Caco-2 (cell line): ENCODE measurements at regions not wholly inside any gene's neighbourhood (a gene's known extent, or its start where the extent isn't known, plus 50 kb on each side); places are given as distances from the start of the nearest gene placed in this dataset.

Experiments used
- BruUV-seq: library from RNA; stranded (reverse); fragments of 400-500 nt; replicated peaks from 2 replicates; lab custom pipeline; 2021; lab: Mats Ljungman, UMichigan
- CTCF ChIA-PET: fragments of 300-600 bp; sonication (Branson Sonifier 250); formaldehyde crosslinking; loops from one replicate; lab custom pipeline; 2022; ENCODE audit warnings: antibody characterized with exemption; lab: Charles Lee
- POLR2A ChIA-PET: fragments of 300-600 bp; sonication (Branson Sonifier 250); formaldehyde crosslinking; loops from one replicate; lab custom pipeline; 2022; ENCODE audit warnings: antibody characterized with exemption; lab: Charles Lee
- DNase-seq, 2 experiments: peaks; one replicate each; pipeline versions ENCODE4 v3.0.0 to v3.0.0-alpha.2; 2020 to 2022
- H3K27me3 ChIP-seq: replicated peaks from 2 replicates; pipeline ENCODE4 v1.6.0; 2011; ENCODE audit warnings: low read length; ENCODE audit not compliant: control insufficient read depth, insufficient read depth
- H3K36me3 ChIP-seq: 2 replicates; pipeline ENCODE4 v1.5.1; 2011; ENCODE audit warnings: low read length; ENCODE audit not compliant: control insufficient read depth, insufficient read depth
- H3K4me1 ChIP-seq: fragments of 250-450 bp; sonication (Bioruptor Pico); 2 replicates; pipeline ENCODE4 v1.5.1; 2020; ENCODE audit warnings: mild to moderate bottlenecking
- H3K4me3 ChIP-seq: 2 replicates; pipeline ENCODE4 v1.5.1; 2011; ENCODE audit warnings: low read depth, mild to moderate bottlenecking, control low read depth, low read length
- H3K9me3 ChIP-seq: fragments of 250-450 bp; sonication (Bioruptor Pico); 2 replicates; pipeline ENCODE4 v1.5.1; 2020; ENCODE audit warnings: mild to moderate bottlenecking, moderate library complexity
- H3K27ac Mint-ChIP-seq: one replicate; pipeline ENCODE4 v1.8.0; 2022; ENCODE audit warnings: mixed read lengths; ENCODE audit not compliant: unreplicated experiment
- H3K27me3 Mint-ChIP-seq: one replicate; pipeline ENCODE4 v1.8.0; 2022; ENCODE audit warnings: mixed read lengths; ENCODE audit not compliant: insufficient read depth, unreplicated experiment
- H3K36me3 Mint-ChIP-seq: one replicate; pipeline ENCODE4 v1.8.0; 2022; ENCODE audit warnings: mild to moderate bottlenecking, mixed read lengths; ENCODE audit not compliant: insufficient read depth, unreplicated experiment
- H3K4me1 Mint-ChIP-seq: one replicate; pipeline ENCODE4 v1.8.0; 2022; ENCODE audit warnings: low read depth, mixed read lengths; ENCODE audit not compliant: unreplicated experiment
- H3K4me3 Mint-ChIP-seq: one replicate; pipeline ENCODE4 v1.8.0; 2022; ENCODE audit warnings: mild to moderate bottlenecking, moderate library complexity, mixed read lengths; ENCODE audit not compliant: unreplicated experiment
- H3K9me3 Mint-ChIP-seq: one replicate; pipeline ENCODE4 v1.8.0; 2022; ENCODE audit warnings: mixed read lengths; ENCODE audit not compliant: unreplicated experiment
- CTCF ChIP-seq, 2 experiments: fragments of 200-600 bp in 1 of 2; IDR thresholded peaks; 1 replicate in 1 of 2; 2 replicates in 1 of 2; pipeline versions ENCODE4 v1.5.1 to v1.8.0; 2011 to 2022; ENCODE audit warnings: antibody characterized with exemption in 1 of 2, control low read depth in 1 of 2, inconsistent platforms in 1 of 2, low read depth in 1 of 2, low read length in 1 of 2, mild to moderate bottlenecking in 1 of 2, moderate library complexity in 1 of 2; ENCODE audit not compliant: insufficient read depth in 1 of 2, severe bottlenecking in 1 of 2, unreplicated experiment in 1 of 2
- intact Hi-C: fragments of 100-400 bp; cut with micrococcal nuclease; formaldehyde crosslinking; loops from one replicate; pipeline ENCODE4 v1.10.0; 2022; ENCODE audit not compliant: unreplicated experiment

- H3K4me1 Mint-ChIP-seq = peaks cover 31% of the 10 kb centered on the region
- H3K4me3 Mint-ChIP-seq = no peak overlapping the region
- no peaks in the 10 kb centered on the region for H3K36me3 Mint-ChIP-seq
- ChIA-PET POLR2A (no interaction called here), CTCF (interaction anchor here (0.6 to 5.8 kb wide), 2 partner anchors 414 kb away, joined by 5 to 140 read pairs; no protein-coding TSS in a partner anchor)
- Histone ChIP-seq H3K36me3 (no peaks in the 10 kb centered on the region), H3K27me3 (no peaks in the 10 kb centered on the region), H3K9me3 (no peaks in the 10 kb centered on the region), H3K4me3 (no peak overlapping the region), H3K4me1 (peaks cover 56% of the 10 kb centered on the region)
- no peaks in the 10 kb centered on the region for H3K27me3 Mint-ChIP-seq
- H3K9me3 Mint-ChIP-seq = no peaks in the 10 kb centered on the region
- peak overlapping the region; percentile 86 for H3K27ac Mint-ChIP-seq
- intact Hi-C loops = no loop called here
- BruUV-seq = no TSS peak
- DNase-seq = no peak
- TF ChIP-seq CTCF (IDR thresholded peaks at IDR 0.05; ENCODE audit: insufficient read depth in 1 of 2, low read depth in 1 of 2, low read length in 1 of 2, severe bottlenecking in 1 of 2, unreplicated experiment in 1 of 2) = no peak
Observed at GRCh38 chr2:37829202-37829601, 95.9 kb upstream of the RMDN2 start.

- DNase-seq = no peak
- intact Hi-C loops = loop anchor here (5.0 kb wide), 1 partner anchor 173 kb away; no protein-coding TSS in a partner anchor
- Mint-ChIP-seq H3K27me3 (no peaks in the 10 kb centered on the region), H3K27ac (no peak overlapping the region), H3K9me3 (no peaks in the 10 kb centered on the region), H3K4me3 (no peak overlapping the region), H3K36me3 (no peaks in the 10 kb centered on the region), H3K4me1 (peaks cover 31% of the 10 kb centered on the region)
- no TSS peak for BruUV-seq
- H3K4me1 ChIP-seq = peaks cover 56% of the 10 kb centered on the region
- H3K27me3 ChIP-seq = no peaks in the 10 kb centered on the region
- H3K36me3 ChIP-seq = no peaks in the 10 kb centered on the region
- CTCF ChIA-PET = interaction anchor here (1.5 to 5.8 kb wide), 2 partner anchors 47 to 414 kb away, joined by 5 to 140 read pairs; no protein-coding TSS in a partner anchor
- POLR2A ChIA-PET = no interaction called here
- TF ChIP-seq CTCF (IDR thresholded peaks at IDR 0.05; ENCODE audit: insufficient read depth in 1 of 2, low read depth in 1 of 2, low read length in 1 of 2, severe bottlenecking in 1 of 2, unreplicated experiment in 1 of 2) = no peak
- H3K9me3 ChIP-seq = no peaks in the 10 kb centered on the region
- no peak overlapping the region for H3K4me3 ChIP-seq
Observed at GRCh38 chr2:37829616-37830395, 95.3 kb upstream of the RMDN2 start.

- CTCF ChIA-PET = interaction anchor here (1.5 to 5.8 kb wide), 2 partner anchors 46 to 415 kb away, joined by 5 to 140 read pairs; no protein-coding TSS in a partner anchor
Observed at GRCh38 chr2:37830636-37831035, 94.5 kb upstream of the RMDN2 start.

More at GRCh38 chr2:37830636-37831035, 94.5 kb upstream of the RMDN2 start:
- Mint-ChIP-seq H3K4me1 (peaks cover 31% of the 10 kb centered on the region), H3K36me3 (no peaks in the 10 kb centered on the region), H3K9me3 (no peaks in the 10 kb centered on the region), H3K27me3 (no peaks in the 10 kb centered on the region), H3K4me3 (no peak overlapping the region), H3K27ac (no peak overlapping the region)
- no TSS peak for BruUV-seq
- Histone ChIP-seq H3K9me3 (no peaks in the 10 kb centered on the region), H3K27me3 (no peaks in the 10 kb centered on the region), H3K4me3 (no peak overlapping the region), H3K4me1 (peaks cover 53% of the 10 kb centered on the region), H3K36me3 (no peaks in the 10 kb centered on the region)
- intact Hi-C loops = loop anchor here (5.0 kb wide), 1 partner anchor 173 kb away; no protein-coding TSS in a partner anchor
- no peak for DNase-seq
- POLR2A ChIA-PET = no interaction called here
- no peak for TF ChIP-seq CTCF (IDR thresholded peaks at IDR 0.05; ENCODE audit: insufficient read depth in 1 of 2, low read depth in 1 of 2, low read length in 1 of 2, severe bottlenecking in 1 of 2, unreplicated experiment in 1 of 2)
